SK-N-SH treated with all-trans-retinoic acid at 6 μM for 48 hours (cell line): ENCODE measurements at regions not wholly inside any gene's neighbourhood (a gene's known extent, or its start where the extent isn't known, plus 50 kb on each side); places are given as distances from the start of the nearest gene placed in this dataset.

Experiments used
- ATAC-seq: fragments of 200-7000 bp; cut with Tn5 transposase; 3 replicates; pipeline ENCODE4 v1.9.1; 2020; ENCODE audit warnings: mild to moderate bottlenecking, moderate library complexity
- ARNTL ChIP-seq: fragments of 450-650 bp; formaldehyde crosslinking; IDR thresholded peaks from 2 replicates; pipeline ENCODE4 v1.5.0; 2020; ENCODE audit warnings: low read depth, mild to moderate bottlenecking, moderate library complexity, borderline replicate concordance
- BACH2 ChIP-seq: fragments of 250-450 bp; sonication (Bioruptor Pico); IDR thresholded peaks from 2 replicates; pipeline ENCODE4 v1.9.0; 2021; ENCODE audit warnings: mild to moderate bottlenecking, borderline replicate concordance
- CSDC2 ChIP-seq: fragments of 250-450 bp; sonication (Bioruptor Pico); IDR thresholded peaks from 2 replicates; pipeline ENCODE4 v1.5.0; 2020; ENCODE audit warnings: mild to moderate bottlenecking, moderate library complexity
- ESRRG ChIP-seq: fragments of 250-450 bp; sonication (Bioruptor Pico); IDR thresholded peaks from 2 replicates; pipeline ENCODE4 v1.6.1; 2021; ENCODE audit warnings: mild to moderate bottlenecking
- GLIS3 ChIP-seq: fragments of 250-450 bp; sonication (Bioruptor Pico); IDR thresholded peaks from 2 replicates; pipeline ENCODE4 v1.5.0; 2020; ENCODE audit warnings: mild to moderate bottlenecking, moderate library complexity
- ISL1 ChIP-seq: fragments of 250-450 bp; sonication (Bioruptor Pico); IDR thresholded peaks from 2 replicates; pipeline ENCODE4 v2.1.2; 2022; ENCODE audit warnings: mild to moderate bottlenecking, moderate library complexity
- OSR1 ChIP-seq: fragments of 250-450 bp; sonication (Bioruptor Pico); IDR thresholded peaks from 2 replicates; pipeline ENCODE4 v1.8.0; 2022; ENCODE audit warnings: moderate library complexity, mild to moderate bottlenecking, inconsistent platforms
- RARB ChIP-seq: fragments of 250-450 bp; sonication (Bioruptor Pico); IDR thresholded peaks from 2 replicates; pipeline ENCODE4 v1.8.0; 2021; ENCODE audit warnings: mild to moderate bottlenecking, moderate library complexity
- TCF4 ChIP-seq: fragments of 250-450 bp; sonication (Bioruptor Pico); IDR thresholded peaks from 2 replicates; pipeline ENCODE4 v1.8.0; 2021; ENCODE audit warnings: mild to moderate bottlenecking, moderate library complexity, borderline replicate concordance
- ZC3H10 ChIP-seq: fragments of 250-450 bp; sonication (Bioruptor Pico); IDR thresholded peaks from 2 replicates; pipeline ENCODE4 v1.5.1; 2021; ENCODE audit warnings: mild to moderate bottlenecking, moderate library complexity
- ZFP3 ChIP-seq: fragments of 250-450 bp; sonication (Bioruptor Pico); IDR thresholded peaks from 2 replicates; pipeline ENCODE4 v1.5.0; 2020; ENCODE audit warnings: mild to moderate bottlenecking, moderate library complexity
- ZNF565 ChIP-seq: fragments of 450-650 bp; formaldehyde crosslinking; conservative IDR thresholded peaks from 2 replicates; pipeline ENCODE4 v1.5.0; 2020; ENCODE audit warnings: low read depth, mild to moderate bottlenecking, moderate library complexity
- ZNF70 ChIP-seq: fragments of 450-650 bp; formaldehyde crosslinking; IDR thresholded peaks from 2 replicates; pipeline ENCODE4 v1.5.0; 2020; ENCODE audit warnings: mild to moderate bottlenecking, moderate library complexity
- ZNF8 ChIP-seq: fragments of 450-650 bp; formaldehyde crosslinking; IDR thresholded peaks from 2 replicates; pipeline ENCODE4 v1.5.0; 2020; ENCODE audit warnings: mild to moderate bottlenecking, moderate library complexity
- TF ChIP-seq, protein P1 (sequence below): fragments of 250-450 bp; sonication (Bioruptor Pico); IDR thresholded peaks from 2 replicates; pipeline ENCODE4 v1.5.1; 2021; ENCODE audit warnings: mild to moderate bottlenecking, moderate library complexity
- TF ChIP-seq, protein P2 (sequence below): fragments of 250-450 bp; sonication (Bioruptor Pico); IDR thresholded peaks from 2 replicates; pipeline ENCODE4 v1.5.1; 2020; ENCODE audit warnings: low read depth, mild to moderate bottlenecking, moderate library complexity
- TF ChIP-seq, protein P3 (sequence below): fragments of 250-450 bp; sonication (Bioruptor Pico); IDR thresholded peaks from 2 replicates; pipeline ENCODE4 v1.8.0; 2020; ENCODE audit warnings: mild to moderate bottlenecking, moderate library complexity, borderline replicate concordance
- TF ChIP-seq, protein P4 (sequence below): fragments of 250-450 bp; sonication (Bioruptor Pico); IDR thresholded peaks from 2 replicates; pipeline ENCODE4 v1.5.0; 2020; ENCODE audit warnings: mild to moderate bottlenecking, moderate library complexity
- TF ChIP-seq, protein P5 (sequence below): fragments of 250-450 bp; sonication (Bioruptor Pico); IDR thresholded peaks from 2 replicates; pipeline ENCODE4 v1.8.0; 2021; ENCODE audit warnings: low read depth, mild to moderate bottlenecking, moderate library complexity, borderline replicate concordance

DNA sequence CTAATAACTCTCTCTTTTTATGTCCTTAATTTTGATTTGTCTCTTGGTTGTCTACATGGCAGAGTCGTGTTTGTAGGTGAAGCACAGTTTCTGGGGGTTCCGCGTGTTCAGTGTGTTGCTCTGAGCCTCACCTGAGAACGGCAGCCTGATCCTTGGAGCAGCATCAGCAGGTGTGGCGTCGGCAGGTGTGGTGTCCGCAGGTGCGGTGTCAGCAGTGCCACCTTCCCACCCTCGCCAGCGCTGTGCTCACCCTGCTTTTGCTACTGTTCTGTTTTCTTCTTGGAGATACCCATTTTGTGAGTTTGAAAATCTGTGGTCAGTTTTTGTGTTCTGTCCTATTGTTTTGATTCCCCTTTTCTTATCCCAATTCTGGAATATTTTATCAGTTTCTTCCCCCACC is 406.6 kb downstream of the GLRX3 start (continued):
- TF ChIP-seq, protein P1, sequence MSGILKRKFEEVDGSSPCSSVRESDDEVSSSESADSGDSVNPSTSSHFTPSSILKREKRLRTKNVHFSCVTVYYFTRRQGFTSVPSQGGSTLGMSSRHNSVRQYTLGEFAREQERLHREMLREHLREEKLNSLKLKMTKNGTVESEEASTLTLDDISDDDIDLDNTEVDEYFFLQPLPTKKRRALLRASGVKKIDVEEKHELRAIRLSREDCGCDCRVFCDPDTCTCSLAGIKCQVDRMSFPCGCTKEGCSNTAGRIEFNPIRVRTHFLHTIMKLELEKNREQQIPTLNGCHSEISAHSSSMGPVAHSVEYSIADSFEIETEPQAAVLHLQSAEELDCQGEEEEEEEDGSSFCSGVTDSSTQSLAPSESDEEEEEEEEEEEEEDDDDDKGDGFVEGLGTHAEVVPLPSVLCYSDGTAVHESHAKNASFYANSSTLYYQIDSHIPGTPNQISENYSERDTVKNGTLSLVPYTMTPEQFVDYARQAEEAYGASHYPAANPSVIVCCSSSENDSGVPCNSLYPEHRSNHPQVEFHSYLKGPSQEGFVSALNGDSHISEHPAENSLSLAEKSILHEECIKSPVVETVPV (CRISPR knock-in tag) = no peak
- no peak for TF ChIP-seq GLIS3 (CRISPR knock-in tag)
- no peak for TF ChIP-seq TCF4 (CRISPR knock-in tag)
- TF ChIP-seq, all 23 proteins: peak for 0

DNA sequence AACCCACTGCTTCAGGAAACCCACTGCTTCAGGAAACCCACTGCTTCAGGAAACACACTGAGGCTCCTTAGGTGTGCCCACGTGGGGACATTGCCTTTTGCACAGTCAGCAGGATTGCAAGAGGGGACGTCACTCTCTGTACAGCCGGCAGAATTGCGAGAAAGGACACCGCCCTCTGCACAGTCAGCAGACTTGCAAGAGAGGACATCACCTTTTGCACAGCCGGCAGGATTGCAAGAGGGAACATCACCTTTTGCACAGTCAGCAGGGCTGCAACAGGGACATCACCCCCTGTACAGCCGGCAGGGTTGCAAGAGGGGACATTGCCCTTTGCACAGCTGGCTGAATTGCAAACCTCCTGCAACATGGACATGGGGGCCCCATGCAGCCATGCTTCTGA is 407.6 kb downstream of the GLRX3 start:
- TF ChIP-seq ARNTL (CRISPR knock-in tag) = no peak
- TF ChIP-seq, protein P1 (CRISPR knock-in tag) = no peak
- no peak for TF ChIP-seq GLIS3 (CRISPR knock-in tag)
- TF ChIP-seq TCF4 (CRISPR knock-in tag) = no peak
- TF ChIP-seq, protein P2, sequence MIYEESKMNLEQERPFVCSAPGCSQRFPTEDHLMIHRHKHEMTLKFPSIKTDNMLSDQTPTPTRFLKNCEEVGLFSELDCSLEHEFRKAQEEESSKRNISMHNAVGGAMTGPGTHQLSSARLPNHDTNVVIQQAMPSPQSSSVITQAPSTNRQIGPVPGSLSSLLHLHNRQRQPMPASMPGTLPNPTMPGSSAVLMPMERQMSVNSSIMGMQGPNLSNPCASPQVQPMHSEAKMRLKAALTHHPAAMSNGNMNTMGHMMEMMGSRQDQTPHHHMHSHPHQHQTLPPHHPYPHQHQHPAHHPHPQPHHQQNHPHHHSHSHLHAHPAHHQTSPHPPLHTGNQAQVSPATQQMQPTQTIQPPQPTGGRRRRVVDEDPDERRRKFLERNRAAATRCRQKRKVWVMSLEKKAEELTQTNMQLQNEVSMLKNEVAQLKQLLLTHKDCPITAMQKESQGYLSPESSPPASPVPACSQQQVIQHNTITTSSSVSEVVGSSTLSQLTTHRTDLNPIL (CRISPR knock-in tag) = no peak
- TF ChIP-seq ZNF70 = no peak
- TF ChIP-seq ZNF8 = no peak
- TF ChIP-seq ISL1 = no peak
- no peak for ATAC-seq

DNA sequence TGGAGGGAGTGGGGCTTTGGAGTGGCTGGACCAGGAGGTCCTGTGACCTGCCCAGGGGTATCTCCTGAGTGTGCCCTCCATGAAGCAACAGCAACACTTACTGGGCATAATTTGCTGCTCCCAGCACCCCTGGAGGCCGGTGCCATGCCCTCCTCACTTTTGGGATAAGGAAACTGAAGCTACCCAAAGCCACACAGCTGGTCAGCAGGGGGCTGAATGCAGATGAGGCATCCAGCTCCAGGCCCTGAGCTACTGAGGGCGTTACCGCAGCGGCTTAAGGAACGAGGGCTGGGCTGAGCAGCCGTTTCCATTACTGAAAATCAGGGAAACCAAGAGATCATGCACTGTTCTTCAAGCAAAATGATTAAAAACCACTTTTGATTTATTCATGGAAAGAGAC is 408.9 kb downstream of the GLRX3 start:
- TF ChIP-seq TCF4 (CRISPR knock-in tag) (no peak), RARB (no peak), ZNF70 (no peak), ZNF565 (CRISPR knock-in tag) (no peak), ZC3H10 (CRISPR knock-in tag) (no peak), OSR1 (CRISPR knock-in tag) (no peak), BACH2 (CRISPR knock-in tag) (no peak), ISL1 (no peak), ZNF8 (no peak), CSDC2 (no peak), ZFP3 (CRISPR knock-in tag) (no peak), ARNTL (CRISPR knock-in tag) (no peak), ESRRG (CRISPR knock-in tag) (no peak)
- TF ChIP-seq, protein P3, sequence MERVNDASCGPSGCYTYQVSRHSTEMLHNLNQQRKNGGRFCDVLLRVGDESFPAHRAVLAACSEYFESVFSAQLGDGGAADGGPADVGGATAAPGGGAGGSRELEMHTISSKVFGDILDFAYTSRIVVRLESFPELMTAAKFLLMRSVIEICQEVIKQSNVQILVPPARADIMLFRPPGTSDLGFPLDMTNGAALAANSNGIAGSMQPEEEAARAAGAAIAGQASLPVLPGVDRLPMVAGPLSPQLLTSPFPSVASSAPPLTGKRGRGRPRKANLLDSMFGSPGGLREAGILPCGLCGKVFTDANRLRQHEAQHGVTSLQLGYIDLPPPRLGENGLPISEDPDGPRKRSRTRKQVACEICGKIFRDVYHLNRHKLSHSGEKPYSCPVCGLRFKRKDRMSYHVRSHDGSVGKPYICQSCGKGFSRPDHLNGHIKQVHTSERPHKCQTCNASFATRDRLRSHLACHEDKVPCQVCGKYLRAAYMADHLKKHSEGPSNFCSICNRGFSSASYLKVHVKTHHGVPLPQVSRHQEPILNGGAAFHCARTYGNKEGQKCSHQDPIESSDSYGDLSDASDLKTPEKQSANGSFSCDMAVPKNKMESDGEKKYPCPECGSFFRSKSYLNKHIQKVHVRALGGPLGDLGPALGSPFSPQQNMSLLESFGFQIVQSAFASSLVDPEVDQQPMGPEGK = no peak
- TF ChIP-seq, protein P1 (CRISPR knock-in tag) = no peak
- TF ChIP-seq, protein P4, sequence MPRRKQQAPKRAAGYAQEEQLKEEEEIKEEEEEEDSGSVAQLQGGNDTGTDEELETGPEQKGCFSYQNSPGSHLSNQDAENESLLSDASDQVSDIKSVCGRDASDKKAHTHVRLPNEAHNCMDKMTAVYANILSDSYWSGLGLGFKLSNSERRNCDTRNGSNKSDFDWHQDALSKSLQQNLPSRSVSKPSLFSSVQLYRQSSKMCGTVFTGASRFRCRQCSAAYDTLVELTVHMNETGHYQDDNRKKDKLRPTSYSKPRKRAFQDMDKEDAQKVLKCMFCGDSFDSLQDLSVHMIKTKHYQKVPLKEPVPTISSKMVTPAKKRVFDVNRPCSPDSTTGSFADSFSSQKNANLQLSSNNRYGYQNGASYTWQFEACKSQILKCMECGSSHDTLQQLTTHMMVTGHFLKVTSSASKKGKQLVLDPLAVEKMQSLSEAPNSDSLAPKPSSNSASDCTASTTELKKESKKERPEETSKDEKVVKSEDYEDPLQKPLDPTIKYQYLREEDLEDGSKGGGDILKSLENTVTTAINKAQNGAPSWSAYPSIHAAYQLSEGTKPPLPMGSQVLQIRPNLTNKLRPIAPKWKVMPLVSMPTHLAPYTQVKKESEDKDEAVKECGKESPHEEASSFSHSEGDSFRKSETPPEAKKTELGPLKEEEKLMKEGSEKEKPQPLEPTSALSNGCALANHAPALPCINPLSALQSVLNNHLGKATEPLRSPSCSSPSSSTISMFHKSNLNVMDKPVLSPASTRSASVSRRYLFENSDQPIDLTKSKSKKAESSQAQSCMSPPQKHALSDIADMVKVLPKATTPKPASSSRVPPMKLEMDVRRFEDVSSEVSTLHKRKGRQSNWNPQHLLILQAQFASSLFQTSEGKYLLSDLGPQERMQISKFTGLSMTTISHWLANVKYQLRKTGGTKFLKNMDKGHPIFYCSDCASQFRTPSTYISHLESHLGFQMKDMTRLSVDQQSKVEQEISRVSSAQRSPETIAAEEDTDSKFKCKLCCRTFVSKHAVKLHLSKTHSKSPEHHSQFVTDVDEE (CRISPR knock-in tag) = no peak
- TF ChIP-seq, protein P5, sequence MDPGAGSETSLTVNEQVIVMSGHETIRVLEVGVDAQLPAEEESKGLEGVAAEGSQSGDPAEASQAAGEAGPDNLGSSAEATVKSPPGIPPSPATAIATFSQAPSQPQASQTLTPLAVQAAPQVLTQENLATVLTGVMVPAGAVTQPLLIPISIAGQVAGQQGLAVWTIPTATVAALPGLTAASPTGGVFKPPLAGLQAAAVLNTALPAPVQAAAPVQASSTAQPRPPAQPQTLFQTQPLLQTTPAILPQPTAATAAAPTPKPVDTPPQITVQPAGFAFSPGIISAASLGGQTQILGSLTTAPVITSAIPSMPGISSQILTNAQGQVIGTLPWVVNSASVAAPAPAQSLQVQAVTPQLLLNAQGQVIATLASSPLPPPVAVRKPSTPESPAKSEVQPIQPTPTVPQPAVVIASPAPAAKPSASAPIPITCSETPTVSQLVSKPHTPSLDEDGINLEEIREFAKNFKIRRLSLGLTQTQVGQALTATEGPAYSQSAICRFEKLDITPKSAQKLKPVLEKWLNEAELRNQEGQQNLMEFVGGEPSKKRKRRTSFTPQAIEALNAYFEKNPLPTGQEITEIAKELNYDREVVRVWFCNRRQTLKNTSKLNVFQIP (CRISPR knock-in tag) = no peak
- TF ChIP-seq, protein P2 (CRISPR knock-in tag) = no peak
- TF ChIP-seq, all 23 proteins: peak for 0
- no peak for ATAC-seq
